SK-N-MC (cell line): ENCODE measurements at regions not wholly inside any gene's neighbourhood (a gene's known extent, or its start where the extent isn't known, plus 50 kb on each side); places are given as distances from the start of the nearest gene placed in this dataset.
"Not testable (repeated sequence)": the region's sequence is repeated elsewhere in the genome, so short reads cannot be mapped to it uniquely, and the experiment has no call there.

Source experiments
- DNase-seq: peaks from one replicate; pipeline ENCODE4 v3.0.0-alpha.2; 2011; ENCODE audit warnings: low read depth, low spot score
- H3K27ac ChIP-seq: fragments of 200-600 bp; sonication (generic); 2 replicates; pipeline ENCODE4 v1.5.1; 2016; ENCODE audit warnings: mixed run types
- H3K36me3 ChIP-seq: fragments of 200-600 bp; sonication (generic); 2 replicates; pipeline ENCODE4 v1.6.1; 2017; ENCODE audit warnings: antibody characterized with exemption, low read length, mixed read lengths; ENCODE audit not compliant: insufficient read depth
- H3K4me3 ChIP-seq: fragments of 200-600 bp; sonication (generic); 2 replicates; pipeline ENCODE4 v1.5.1; 2016
- H3K9ac ChIP-seq: fragments of 200-600 bp; sonication (generic); 2 replicates; pipeline ENCODE4 v1.8.0; 2017; ENCODE audit warnings: mixed run types, mixed read lengths; ENCODE audit not compliant: insufficient read length
- H3K9me3 ChIP-seq: fragments of 200-600 bp; sonication (generic); 2 replicates; pipeline ENCODE4 v1.6.1; 2017; ENCODE audit warnings: low read depth, mild to moderate bottlenecking, antibody characterized with exemption, low read length, moderate library complexity, mixed read lengths
- EZH2 ChIP-seq: fragments of 200-600 bp; sonication (generic); IDR thresholded peaks from one replicate; pipeline ENCODE4 v1.6.1; 2017; ENCODE audit warnings: antibody characterized with exemption
- FOXP2 ChIP-seq: optimal IDR thresholded peaks from 2 replicates; pipeline ENCODE3; 2011; ENCODE audit warnings: mild to moderate bottlenecking, moderate library complexity; ENCODE audit not compliant: insufficient read depth; ENCODE audit errors: extremely low read length, control extremely low read depth
- POLR2AphosphoS5 ChIP-seq: IDR thresholded peaks from 2 replicates; pipeline ENCODE4 v1.6.1; 2012; ENCODE audit warnings: mild to moderate bottlenecking, low read depth, low read length, borderline replicate concordance

GRCh38 chr4:104915864-104916263, 230.8 kb upstream of the TET2 start:
- Histone ChIP-seq H3K36me3 (no peaks in the 10 kb centered on the region), H3K4me3 (no peak overlapping the region), H3K9me3 (no peaks in the 10 kb centered on the region), H3K27ac (no peak overlapping the region), H3K9ac (no peak overlapping the region)
- DNase-seq: no peak
- TF ChIP-seq POLR2AphosphoS5 (no peak), EZH2 (no peak), FOXP2 (no peak)

- H3K27ac ChIP-seq: no peak overlapping the region
- DNase-seq: no peak
These were observed 227.3 kb upstream of the TET2 start for GRCh38 chr4:104919406-104919805.

DNA sequence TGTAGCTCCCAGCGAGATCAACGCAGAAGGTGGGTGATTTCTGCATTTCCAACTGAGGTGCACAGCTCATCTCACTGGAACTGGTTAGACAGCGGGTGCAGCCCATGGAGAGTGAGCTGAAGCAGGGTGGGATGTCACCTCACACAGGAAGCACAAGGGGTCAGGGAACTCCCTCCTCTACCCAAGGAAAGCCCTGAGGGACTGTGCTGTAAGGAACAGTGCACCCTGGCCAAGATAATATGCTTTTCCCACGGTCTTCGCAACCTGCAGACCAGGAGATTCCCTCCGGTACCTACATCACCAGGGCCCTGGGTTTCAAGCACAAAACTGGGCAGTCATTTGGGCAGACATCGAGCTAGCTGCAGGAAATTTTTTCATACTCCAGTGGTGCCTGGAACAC, 216.4 kb upstream of the TET2 start:
- Histone ChIP-seq H3K9ac (no peak overlapping the region), H3K27ac (no peak overlapping the region), H3K4me3 (no peak overlapping the region), H3K36me3 (no peaks in the 10 kb centered on the region), H3K9me3 (no peaks in the 10 kb centered on the region)
- no peak for DNase-seq
- no peak for TF ChIP-seq EZH2
- no peak for TF ChIP-seq FOXP2
- no peak for TF ChIP-seq POLR2AphosphoS5

More at GRCh38 chr4:104919406-104919805, 227.3 kb upstream of the TET2 start:
- Histone ChIP-seq H3K9ac (no peak overlapping the region), H3K36me3 (no peaks in the 10 kb centered on the region), H3K4me3 (no peak overlapping the region), H3K9me3 (no peaks in the 10 kb centered on the region)
- TF ChIP-seq EZH2 (no peak), POLR2AphosphoS5 (no peak), FOXP2 (no peak)

GRCh38 chr4:104930745-104931736, 215.6 kb upstream of the TET2 start:
- H3K36me3 ChIP-seq, H3K9ac ChIP-seq, H3K4me3 ChIP-seq, H3K27ac ChIP-seq, DNase-seq, H3K9me3 ChIP-seq: not testable (repeated sequence)

DNA sequence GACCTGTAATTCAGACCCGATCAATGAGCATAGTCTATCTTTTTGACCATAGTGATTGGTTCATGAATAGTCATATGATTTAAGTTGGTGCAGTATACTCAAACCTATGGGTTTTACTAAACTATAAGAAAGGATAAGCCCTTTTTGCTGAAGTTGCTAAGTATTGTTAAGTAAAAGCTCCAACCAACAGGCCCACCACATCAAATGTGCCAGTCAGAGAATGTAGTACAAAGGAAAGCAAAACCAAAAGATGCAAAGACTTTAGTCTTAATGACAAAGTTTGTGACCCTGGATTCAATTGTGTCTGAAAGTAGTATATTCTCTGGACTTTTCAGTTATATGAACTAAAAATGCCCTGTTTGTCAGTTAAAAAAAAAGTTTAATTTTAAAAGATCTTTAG, 208.1 kb upstream of the TET2 start:
- H3K27ac ChIP-seq: no peak overlapping the region
- TF ChIP-seq POLR2AphosphoS5: no peak
- TF ChIP-seq EZH2: no peak
- TF ChIP-seq FOXP2: no peak
- H3K4me3 ChIP-seq: no peak overlapping the region
- no peaks in the 10 kb centered on the region for H3K36me3 ChIP-seq
- H3K9ac ChIP-seq: no peak overlapping the region
- DNase-seq: no peak
- H3K9me3 ChIP-seq: no peaks in the 10 kb centered on the region

- Histone ChIP-seq H3K27ac (no peak overlapping the region), H3K36me3 (no peaks in the 10 kb centered on the region), H3K9ac (no peak overlapping the region), H3K9me3 (no peaks in the 10 kb centered on the region), H3K4me3 (no peak overlapping the region)
- no peak for DNase-seq
- no peak for TF ChIP-seq POLR2AphosphoS5
- no peak for TF ChIP-seq FOXP2
- TF ChIP-seq EZH2: no peak
These were observed 205.7 kb upstream of the TET2 start for GRCh38 chr4:104940927-104941326.

- DNase-seq: no peak
These were observed 205.0 kb upstream of the TET2 start for GRCh38 chr4:104941661-104942062.

DNA sequence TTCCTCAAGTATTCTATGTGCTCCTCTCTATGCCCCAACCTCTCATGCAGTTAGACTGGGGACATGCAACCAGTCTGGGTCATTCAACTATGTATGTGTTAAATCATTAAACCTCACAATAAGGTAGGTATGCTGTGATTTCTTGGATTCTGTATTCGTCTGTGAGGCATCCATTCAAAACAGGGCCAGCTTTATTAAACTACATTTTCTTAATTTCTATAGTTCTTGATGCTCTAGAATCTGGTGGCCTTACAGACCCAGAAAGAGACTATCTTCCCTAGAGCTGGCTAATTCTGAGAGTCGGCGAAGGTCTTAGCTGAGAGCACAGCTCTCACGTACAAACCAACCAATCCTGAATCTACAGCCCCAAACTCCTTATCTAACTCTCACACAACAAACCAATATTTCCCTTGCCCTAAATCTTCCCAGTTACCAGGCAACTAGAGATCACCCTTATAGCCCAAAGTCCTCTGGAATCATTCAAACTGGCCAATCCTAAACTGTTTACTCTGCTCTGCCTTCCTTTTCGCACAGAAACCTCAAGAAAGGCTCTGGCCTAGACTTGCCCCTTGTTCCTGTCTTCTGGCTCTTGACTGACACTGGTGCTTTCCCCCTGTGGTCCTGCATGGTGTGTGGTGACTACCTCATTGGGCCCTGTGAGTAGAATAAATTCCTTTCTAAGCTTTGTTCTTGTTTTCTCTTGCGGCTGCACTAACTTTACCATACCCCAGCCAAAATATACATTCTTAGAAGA, 203.5 kb upstream of the TET2 start:
- no peaks in the 10 kb centered on the region for H3K9me3 ChIP-seq
- no peak for DNase-seq
- no peak overlapping the region for H3K4me3 ChIP-seq
- no peak overlapping the region for H3K27ac ChIP-seq
- H3K36me3 ChIP-seq: no peaks in the 10 kb centered on the region
- no peak for TF ChIP-seq FOXP2
- TF ChIP-seq EZH2: no peak
- TF ChIP-seq POLR2AphosphoS5: no peak
- H3K9ac ChIP-seq: no peak overlapping the region

More at GRCh38 chr4:104941661-104942062, 205.0 kb upstream of the TET2 start:
- Histone ChIP-seq H3K4me3 (no peak overlapping the region), H3K9ac (no peak overlapping the region), H3K27ac (no peak overlapping the region), H3K36me3 (no peaks in the 10 kb centered on the region), H3K9me3 (no peaks in the 10 kb centered on the region)
- TF ChIP-seq FOXP2 (no peak), POLR2AphosphoS5 (no peak), EZH2 (no peak)
